Sigmoid colon (tissue), 3 donors: ENCODE measurements at regions not wholly inside any gene's neighbourhood (a gene's known extent, or its start where the extent isn't known, plus 50 kb on each side); places are given as distances from the start of the nearest gene placed in this dataset.

Experiments used
- POLR2A ChIP-seq, 2 donors: fragments of 450-650 bp; IDR thresholded peaks; one replicate each; pipeline ENCODE4 v1.6.1; 2016; ENCODE audit warnings: antibody characterized with exemption in 2 of 2, mild to moderate bottlenecking in 2 of 2, moderate library complexity in 2 of 2
- TF ChIP-seq, protein P1 (sequence below), 4 experiments: fragments of 450-650 bp in 3 of 4; fragments of 200-600 bp in 1 of 4; IDR thresholded peaks; one replicate each; pipeline ENCODE4 v1.5.1; 2016 to 2019; ENCODE audit warnings: antibody characterized with exemption in 4 of 4, mild to moderate bottlenecking in 3 of 4, moderate library complexity in 2 of 4

- TF ChIP-seq, protein P1, sequence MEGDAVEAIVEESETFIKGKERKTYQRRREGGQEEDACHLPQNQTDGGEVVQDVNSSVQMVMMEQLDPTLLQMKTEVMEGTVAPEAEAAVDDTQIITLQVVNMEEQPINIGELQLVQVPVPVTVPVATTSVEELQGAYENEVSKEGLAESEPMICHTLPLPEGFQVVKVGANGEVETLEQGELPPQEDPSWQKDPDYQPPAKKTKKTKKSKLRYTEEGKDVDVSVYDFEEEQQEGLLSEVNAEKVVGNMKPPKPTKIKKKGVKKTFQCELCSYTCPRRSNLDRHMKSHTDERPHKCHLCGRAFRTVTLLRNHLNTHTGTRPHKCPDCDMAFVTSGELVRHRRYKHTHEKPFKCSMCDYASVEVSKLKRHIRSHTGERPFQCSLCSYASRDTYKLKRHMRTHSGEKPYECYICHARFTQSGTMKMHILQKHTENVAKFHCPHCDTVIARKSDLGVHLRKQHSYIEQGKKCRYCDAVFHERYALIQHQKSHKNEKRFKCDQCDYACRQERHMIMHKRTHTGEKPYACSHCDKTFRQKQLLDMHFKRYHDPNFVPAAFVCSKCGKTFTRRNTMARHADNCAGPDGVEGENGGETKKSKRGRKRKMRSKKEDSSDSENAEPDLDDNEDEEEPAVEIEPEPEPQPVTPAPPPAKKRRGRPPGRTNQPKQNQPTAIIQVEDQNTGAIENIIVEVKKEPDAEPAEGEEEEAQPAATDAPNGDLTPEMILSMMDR (IDR thresholded peaks at IDR 0.05): no peak
- TF ChIP-seq POLR2A (IDR thresholded peaks at IDR 0.05): no peak
These were observed 288.9 kb upstream of the CDH4 start for GRCh38 chr20:60963146-60963545.
